IMR-90 (cell line): ENCODE measurements at regions not wholly inside any gene's neighbourhood (a gene's known extent, or its start where the extent isn't known, plus 50 kb on each side); places are given as distances from the start of the nearest gene placed in this dataset.

Experiments used
- ATAC-seq: fragments of 200-7000 bp; cut with Tn5 transposase; 2 replicates; pipeline ENCODE4 v1.9.1; 2020; ENCODE audit warnings: low read depth, mild to moderate bottlenecking, moderate library complexity
- BruUV-seq: library from RNA; stranded (reverse); fragments of 400-500 nt; replicated peaks from 2 replicates; lab custom pipeline; 2021; lab: Mats Ljungman, UMichigan
- CTCF ChIA-PET: fragments of 300-600 bp; formaldehyde crosslinking; extraction: SDS; loops from one replicate; lab custom pipeline; 2021; ENCODE audit warnings: antibody characterized with exemption; lab: Yijun Ruan, JAX
- POLR2A ChIA-PET: fragments of 300-600 bp; sonication (Branson Sonifier 250); formaldehyde crosslinking; loops from one replicate; lab custom pipeline; 2022; ENCODE audit warnings: antibody characterized with exemption; ENCODE audit not compliant: unreplicated experiment; lab: Charles Lee
- DNase-seq: peaks from one replicate; pipeline ENCODE4 v3.0.0; 2013
- H2AFZ ChIP-seq: replicated peaks from 2 replicates; pipeline ENCODE3; 2013; ENCODE audit warnings: low read length, mild to moderate bottlenecking; ENCODE audit not compliant: poor library complexity
- H2AK5ac ChIP-seq: 2 replicates; pipeline ENCODE4 v1.6.1; 2013; ENCODE audit warnings: low read depth, low read length, inconsistent platforms
- H2AK9ac ChIP-seq: replicated peaks from 2 replicates; pipeline ENCODE3; 2013; ENCODE audit warnings: mild to moderate bottlenecking, low read depth, low read length, moderate library complexity; ENCODE audit not compliant: poor library complexity
- H2BK120ac ChIP-seq: 2 replicates; pipeline ENCODE4 v1.6.1; 2013; ENCODE audit warnings: low read depth, low read length, inconsistent platforms
- H2BK15ac ChIP-seq: 3 replicates; pipeline ENCODE4 v1.6.1; 2013; ENCODE audit warnings: low read depth, low read length, inconsistent platforms
- H2BK20ac ChIP-seq: 2 replicates; pipeline ENCODE4 v1.6.1; 2013; ENCODE audit warnings: low read depth, mild to moderate bottlenecking, inconsistent platforms, low read length, moderate library complexity
- H2BK5ac ChIP-seq: 2 replicates; pipeline ENCODE4 v1.6.1; 2013; ENCODE audit warnings: mild to moderate bottlenecking, low read depth, low read length, inconsistent platforms; ENCODE audit not compliant: poor library complexity, severe bottlenecking
- H3K14ac ChIP-seq: replicated peaks from 2 replicates; pipeline ENCODE4 v1.6.1; 2013; ENCODE audit warnings: low read depth, low read length, inconsistent platforms
- H3K18ac ChIP-seq: 2 replicates; pipeline ENCODE4 v1.6.1; 2013; ENCODE audit warnings: low read depth, low read length, control low read depth
- H3K23ac ChIP-seq: 2 replicates; pipeline ENCODE4 v1.6.1; 2013; ENCODE audit warnings: low read depth, low read length, inconsistent platforms
- H3K27ac ChIP-seq: 2 replicates; pipeline ENCODE4 v1.5.1; 2013; ENCODE audit warnings: mild to moderate bottlenecking, control low read depth, low read length; ENCODE audit not compliant: insufficient read depth
- H3K27me3 ChIP-seq: 2 replicates; pipeline ENCODE4 v1.6.1; 2013; ENCODE audit warnings: low read length; ENCODE audit not compliant: control insufficient read depth, insufficient read depth
- H3K36me3 ChIP-seq: 2 replicates; pipeline ENCODE4 v1.6.1; 2013; ENCODE audit warnings: low read length, mixed read lengths; ENCODE audit not compliant: control insufficient read depth, insufficient read depth
- H3K4ac ChIP-seq: 2 replicates; pipeline ENCODE4 v1.6.1; 2013; ENCODE audit warnings: low read depth, low read length, inconsistent platforms
- H3K4me1 ChIP-seq: 2 replicates; pipeline ENCODE4 v1.6.1; 2013; ENCODE audit warnings: low read length, mixed read lengths; ENCODE audit not compliant: control insufficient read depth, insufficient read depth
- H3K4me2 ChIP-seq: 2 replicates; pipeline ENCODE4 v1.6.1; 2013; ENCODE audit warnings: low read depth, mild to moderate bottlenecking, control low read depth, low read length, moderate library complexity
- H3K4me3 ChIP-seq: 2 replicates; pipeline ENCODE4 v1.5.1; 2013; ENCODE audit warnings: low read depth, mild to moderate bottlenecking, control low read depth, low read length, moderate library complexity; ENCODE audit not compliant: insufficient read depth
- H3K56ac ChIP-seq: 2 replicates; pipeline ENCODE4 v1.6.1; 2013; ENCODE audit warnings: low read length, inconsistent platforms; ENCODE audit not compliant: insufficient read depth; ENCODE audit errors: extremely low read depth
- H3K79me1 ChIP-seq, 2 experiments: 2 replicates each; pipeline ENCODE4 v1.6.1; 2013; ENCODE audit warnings: low read length in 2 of 2, inconsistent platforms in 1 of 2, low read depth in 1 of 2
- H3K9ac ChIP-seq: 2 replicates; pipeline ENCODE4 v1.6.1; 2013; ENCODE audit warnings: low read depth, low read length, control low read depth
- H3K9me1 ChIP-seq: 2 replicates; pipeline ENCODE4 v1.6.1; 2013; ENCODE audit warnings: low read length, inconsistent platforms; ENCODE audit not compliant: insufficient read depth
- H3K9me3 ChIP-seq: 2 replicates; pipeline ENCODE4 v1.6.1; 2013; ENCODE audit warnings: low read length; ENCODE audit not compliant: control insufficient read depth, insufficient read depth
- H4K20me1 ChIP-seq: 2 replicates; pipeline ENCODE4 v1.6.1; 2013; ENCODE audit warnings: low read length, inconsistent platforms; ENCODE audit not compliant: insufficient read depth
- H4K5ac ChIP-seq: 2 replicates; pipeline ENCODE4 v1.6.1; 2013; ENCODE audit warnings: mild to moderate bottlenecking, low read depth, low read length, control low read depth
- H4K8ac ChIP-seq, 2 experiments: 2 replicates each; pipeline ENCODE4 v1.6.1; 2013; ENCODE audit warnings: low read depth in 2 of 2, low read length in 2 of 2, control low read depth in 1 of 2, inconsistent platforms in 1 of 2
- H4K91ac ChIP-seq: 2 replicates; pipeline ENCODE4 v1.6.1; 2013; ENCODE audit warnings: low read depth, low read length, inconsistent platforms; ENCODE audit not compliant: insufficient read depth
- RCOR1 ChIP-seq: IDR thresholded peaks from 2 replicates; pipeline ENCODE4 v1.6.1; 2012; ENCODE audit warnings: mild to moderate bottlenecking, low read length, improper control_type of control experiment; ENCODE audit not compliant: insufficient replicate concordance
- SMC3 ChIP-seq: fragments of 150-350 bp; IDR thresholded peaks from 2 replicates; pipeline ENCODE4 v1.6.1; 2016; ENCODE audit warnings: low read depth, mild to moderate bottlenecking, antibody characterized with exemption, low read length, moderate library complexity
- USF2 ChIP-seq: fragments of 150-350 bp; IDR thresholded peaks from 2 replicates; pipeline ENCODE4 v1.6.1; 2017; ENCODE audit warnings: mild to moderate bottlenecking, antibody characterized with exemption, low read length, low read depth
- WGBS, 2 experiments: methylation state at CpG; one replicate each; pipeline versions ENCODE4 v1.1.5 to v1.1.7; 2013; ENCODE audit warnings: missing lambda C conversion rate in 2 of 2; ENCODE audit not compliant: insufficient read length in 1 of 2; ENCODE audit errors: extremely low coverage in 2 of 2; 5-methylcytosine and 5-hydroxymethylcytosine counted together
- dilution Hi-C: fragments of 300-500 bp; cut with HindIII; formaldehyde crosslinking; loops from one replicate; pipeline ENCODE4 v1.14.3; 2018; ENCODE audit warnings: low sequenced_read_pairs; ENCODE audit not compliant: unreplicated experiment
- in situ Hi-C: fragments of 300-500 bp; cut with MboI; formaldehyde crosslinking; loops from 3 replicates; pipeline ENCODE4 v1.14.3; 2019; ENCODE audit warnings: low sequenced_read_pairs, inconsistent platforms, mixed read lengths
- intact Hi-C: fragments of 100-400 bp; cut with micrococcal nuclease; formaldehyde crosslinking; loops from 2 replicates; pipeline ENCODE4 v1.10.0; 2022

- Histone ChIP-seq H3K27ac (no peak overlapping the region), H2BK120ac (no peak overlapping the region), H4K91ac (no peak overlapping the region), H2BK20ac (no peak overlapping the region), H2AK5ac (no peak overlapping the region), H2AFZ (no peak overlapping the region), H2BK5ac (no peak overlapping the region), H3K36me3 (no peaks in the 10 kb centered on the region), H3K18ac (no peak overlapping the region), H4K8ac (no peak overlapping the region), H3K4me3 (no peak overlapping the region), H3K14ac (no peak overlapping the region), H3K27me3 (no peaks in the 10 kb centered on the region), H2BK15ac (no peak overlapping the region), H3K4ac (no peak overlapping the region), H3K4me2 (no peak overlapping the region), H3K79me1 (no peaks in the 10 kb centered on the region), H2AK9ac (no peak overlapping the region), H3K9me1 (no peaks in the 10 kb centered on the region), H3K23ac (no peak overlapping the region), H4K5ac (no peak overlapping the region), H3K9ac (no peak overlapping the region), H3K56ac (no peak overlapping the region), H4K20me1 (no peaks in the 10 kb centered on the region), H3K4me1 (no peaks in the 10 kb centered on the region), H3K9me3 (peaks cover 9% of the 10 kb centered on the region)
- in situ Hi-C loops = no loop called here
- ATAC-seq = no peak
- TF ChIP-seq SMC3 (no peak), USF2 (no peak), RCOR1 (no peak)
- no peak for DNase-seq
- ChIA-PET CTCF (no interaction called here), POLR2A (no interaction called here)
- intact Hi-C loops = no loop called here
- no TSS peak for BruUV-seq
- no CpG with 5 or more reads among the region's 2 CpGs for WGBS, 2 experiments
- dilution Hi-C loops = no loop called here
These were observed 670.4 kb downstream of the ZPLD1 start for GRCh38 chr3:103105206-103105605.
